HEK293 (cell line): ENCODE measurements at regions not wholly inside any gene's neighbourhood (a gene's known extent, or its start where the extent isn't known, plus 50 kb on each side); places are given as distances from the start of the nearest gene placed in this dataset.
A peak's percentile ranks its signal among the peaks of the same experiment; 100 is the strongest.

Experiments
- CTCF ChIA-PET: fragments of 350-600 bp; formaldehyde crosslinking; extraction: SDS; loops from one replicate; lab custom pipeline; 2021; ENCODE audit warnings: antibody characterized with exemption; lab: Yijun Ruan, JAX
- POLR2A ChIA-PET: fragments of 300-600 bp; formaldehyde crosslinking; extraction: SDS; loops from one replicate; lab custom pipeline; 2020; ENCODE audit warnings: antibody characterized with exemption, inconsistent platforms; lab: Yijun Ruan, JAX
- H3K27ac ChIP-seq: fragments of 200-500 bp; sonication (Bioruptor generic); 2 replicates; pipeline ENCODE4 v1.5.1; 2014; ENCODE audit warnings: low read depth, low read length, control low read depth, inconsistent platforms; ENCODE audit errors: extremely low read depth
- H3K36me3 ChIP-seq, 2 experiments: fragments of 200-500 bp in 1 of 2; sonication (Bioruptor generic) in 1 of 2; 1 replicate in 1 of 2; 2 replicates in 1 of 2; pipeline ENCODE4 v1.5.1; 2014 to 2017; ENCODE audit warnings: inconsistent platforms in 2 of 2, low read length in 2 of 2; ENCODE audit not compliant: control insufficient read depth in 2 of 2, insufficient read depth in 1 of 2
- H3K4me1 ChIP-seq: fragments of 200-500 bp; sonication (Bioruptor generic); 2 replicates; pipeline ENCODE4 v1.5.1; 2014; ENCODE audit warnings: mild to moderate bottlenecking, low read length, inconsistent platforms; ENCODE audit not compliant: control insufficient read depth, insufficient read depth
- H3K4me3 ChIP-seq: 2 replicates; pipeline ENCODE4 v1.5.1; 2011; ENCODE audit warnings: low read depth, mild to moderate bottlenecking, control low read depth, low read length, moderate library complexity
- H3K9me3 ChIP-seq: fragments of 200-500 bp; sonication (Bioruptor generic); 2 replicates; pipeline ENCODE4 v1.5.1; 2014; ENCODE audit warnings: low read depth, low read length, inconsistent platforms; ENCODE audit not compliant: control insufficient read depth, insufficient read depth
- EGR2 ChIP-seq: fragments of 450-650 bp; formaldehyde crosslinking; IDR thresholded peaks from 2 replicates; pipeline ENCODE4 v1.5.1; 2016; ENCODE audit warnings: low read depth, missing biosample characterization, missing genetic modification characterization
- PBX3 ChIP-seq: sonication (generic); formaldehyde crosslinking; IDR thresholded peaks from 2 replicates; pipeline ENCODE4 v1.8.1; 2022; ENCODE audit warnings: mild to moderate bottlenecking, moderate library complexity, missing genetic modification reagents
- ZBTB1 ChIP-seq: fragments of 450-650 bp; formaldehyde crosslinking; IDR thresholded peaks from 2 replicates; pipeline ENCODE4 v1.5.1; 2016; ENCODE audit warnings: missing biosample characterization, missing genetic modification characterization
- ZFHX2 ChIP-seq: fragments of 450-650 bp; formaldehyde crosslinking; conservative IDR thresholded peaks from 2 replicates; pipeline ENCODE4 v1.5.1; 2016; ENCODE audit warnings: missing biosample characterization, missing genetic modification characterization
- ZFP69B ChIP-seq: fragments of 450-650 bp; formaldehyde crosslinking; IDR thresholded peaks from 2 replicates; pipeline ENCODE4 v1.5.1; 2016; ENCODE audit warnings: missing biosample characterization, missing genetic modification characterization
- ZNF169 ChIP-seq: fragments of 450-650 bp; formaldehyde crosslinking; IDR thresholded peaks from 2 replicates; pipeline ENCODE4 v1.5.1; 2016; ENCODE audit warnings: missing biosample characterization, missing genetic modification characterization
- ZNF404 ChIP-seq: fragments of 450-650 bp; formaldehyde crosslinking; IDR thresholded peaks from 2 replicates; pipeline ENCODE4 v1.5.1; 2017; ENCODE audit warnings: missing biosample characterization, missing genetic modification characterization
- ZNF510 ChIP-seq: fragments of 450-650 bp; formaldehyde crosslinking; IDR thresholded peaks from 2 replicates; pipeline ENCODE4 v1.5.1; 2018; ENCODE audit warnings: mild to moderate bottlenecking, missing genetic modification characterization, missing biosample characterization; ENCODE audit not compliant: insufficient replicate concordance
- ZNF521 ChIP-seq: fragments of 450-650 bp; formaldehyde crosslinking; IDR thresholded peaks from 2 replicates; pipeline ENCODE4 v1.5.1; 2017; ENCODE audit warnings: missing biosample characterization, mild to moderate bottlenecking, missing genetic modification characterization
- ZNF621 ChIP-seq: fragments of 450-650 bp; formaldehyde crosslinking; IDR thresholded peaks from 2 replicates; pipeline ENCODE4 v1.5.1; 2017; ENCODE audit warnings: missing biosample characterization, missing genetic modification characterization
- ZNF658 ChIP-seq: fragments of 450-650 bp; formaldehyde crosslinking; IDR thresholded peaks from 2 replicates; pipeline ENCODE4; 2016; ENCODE audit warnings: missing biosample characterization, missing genetic modification characterization
- ZNF776 ChIP-seq: fragments of 450-650 bp; formaldehyde crosslinking; IDR thresholded peaks from 2 replicates; pipeline ENCODE4 v1.5.0; 2017; ENCODE audit warnings: missing biosample characterization, missing genetic modification characterization, borderline replicate concordance
- TF ChIP-seq, protein P1 (sequence below): fragments of 450-650 bp; formaldehyde crosslinking; IDR thresholded peaks from 2 replicates; pipeline ENCODE4 v1.5.0; 2017; ENCODE audit warnings: missing biosample characterization, missing genetic modification characterization, borderline replicate concordance
- TF ChIP-seq, protein P2 (sequence below): fragments of 450-650 bp; formaldehyde crosslinking; conservative IDR thresholded peaks from 2 replicates; pipeline ENCODE4 v1.5.1; 2016; ENCODE audit warnings: low read depth, missing biosample characterization, missing genetic modification characterization

- no peaks in the 10 kb centered on the region for H3K36me3 ChIP-seq
- POLR2A ChIA-PET: interaction anchor here (0.6 kb wide), 1 partner anchor 263 kb away, joined by 3 read pairs; no protein-coding TSS in a partner anchor
- H3K27ac ChIP-seq: no peak overlapping the region
- CTCF ChIA-PET: interaction anchor here (0.6 kb wide), 1 partner anchor 16 kb away, joined by 3 read pairs; no protein-coding TSS in a partner anchor
- no peak for TF ChIP-seq ZNF510 (tag by site-specific recombination)
- TF ChIP-seq EGR2 (tag by site-specific recombination): peak; percentile 90
- no peak for TF ChIP-seq ZNF776
- TF ChIP-seq ZNF404: no peak
- TF ChIP-seq ZFP69B (tag by site-specific recombination): no peak
- TF ChIP-seq ZNF521 (tag by site-specific recombination): no peak
- TF ChIP-seq ZNF621 (tag by site-specific recombination): no peak
- TF ChIP-seq PBX3 (CRISPR knock-in tag): no peak
- TF ChIP-seq ZFHX2 (tag by site-specific recombination): peak; percentile 69
- TF ChIP-seq, protein P1, sequence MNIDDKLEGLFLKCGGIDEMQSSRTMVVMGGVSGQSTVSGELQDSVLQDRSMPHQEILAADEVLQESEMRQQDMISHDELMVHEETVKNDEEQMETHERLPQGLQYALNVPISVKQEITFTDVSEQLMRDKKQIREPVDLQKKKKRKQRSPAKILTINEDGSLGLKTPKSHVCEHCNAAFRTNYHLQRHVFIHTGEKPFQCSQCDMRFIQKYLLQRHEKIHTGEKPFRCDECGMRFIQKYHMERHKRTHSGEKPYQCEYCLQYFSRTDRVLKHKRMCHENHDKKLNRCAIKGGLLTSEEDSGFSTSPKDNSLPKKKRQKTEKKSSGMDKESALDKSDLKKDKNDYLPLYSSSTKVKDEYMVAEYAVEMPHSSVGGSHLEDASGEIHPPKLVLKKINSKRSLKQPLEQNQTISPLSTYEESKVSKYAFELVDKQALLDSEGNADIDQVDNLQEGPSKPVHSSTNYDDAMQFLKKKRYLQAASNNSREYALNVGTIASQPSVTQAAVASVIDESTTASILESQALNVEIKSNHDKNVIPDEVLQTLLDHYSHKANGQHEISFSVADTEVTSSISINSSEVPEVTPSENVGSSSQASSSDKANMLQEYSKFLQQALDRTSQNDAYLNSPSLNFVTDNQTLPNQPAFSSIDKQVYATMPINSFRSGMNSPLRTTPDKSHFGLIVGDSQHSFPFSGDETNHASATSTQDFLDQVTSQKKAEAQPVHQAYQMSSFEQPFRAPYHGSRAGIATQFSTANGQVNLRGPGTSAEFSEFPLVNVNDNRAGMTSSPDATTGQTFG (tag by site-specific recombination): no peak
- H3K9me3 ChIP-seq: no peaks in the 10 kb centered on the region
- no peak overlapping the region for H3K4me3 ChIP-seq
- no peaks in the 10 kb centered on the region for H3K4me1 ChIP-seq
Observed at GRCh38 chr10:34936061-34936460, 121.0 kb upstream of the PARD3 start.

DNA sequence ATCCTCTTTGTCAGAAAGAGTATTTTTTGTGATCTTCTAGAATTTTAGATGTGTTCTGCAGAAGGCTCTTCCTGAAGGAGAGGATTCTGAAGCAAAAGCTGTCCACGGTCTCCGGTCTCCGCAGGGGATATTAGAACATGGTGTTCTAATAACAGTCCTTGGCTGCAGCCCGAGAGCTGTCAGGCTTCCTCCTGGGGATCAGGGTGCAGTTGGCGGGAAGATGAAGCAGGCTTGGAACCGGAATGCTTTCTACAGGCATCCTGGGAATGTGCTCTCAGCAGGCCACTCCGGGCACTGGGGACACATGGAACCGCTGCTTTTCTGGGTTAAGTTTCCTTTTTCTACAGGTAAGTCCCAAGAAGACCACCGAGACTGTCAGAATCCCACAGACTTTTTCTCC is 118.6 kb upstream of the PARD3 start:
- Histone ChIP-seq H3K9me3 (no peaks in the 10 kb centered on the region), H3K27ac (no peak overlapping the region), H3K36me3 (no peaks in the 10 kb centered on the region), H3K4me3 (no peak overlapping the region), H3K4me1 (no peaks in the 10 kb centered on the region)
- ChIA-PET CTCF (no interaction called here), POLR2A (no interaction called here)
- no peak for TF ChIP-seq ZNF658 (tag by site-specific recombination)
- TF ChIP-seq, protein P2, sequence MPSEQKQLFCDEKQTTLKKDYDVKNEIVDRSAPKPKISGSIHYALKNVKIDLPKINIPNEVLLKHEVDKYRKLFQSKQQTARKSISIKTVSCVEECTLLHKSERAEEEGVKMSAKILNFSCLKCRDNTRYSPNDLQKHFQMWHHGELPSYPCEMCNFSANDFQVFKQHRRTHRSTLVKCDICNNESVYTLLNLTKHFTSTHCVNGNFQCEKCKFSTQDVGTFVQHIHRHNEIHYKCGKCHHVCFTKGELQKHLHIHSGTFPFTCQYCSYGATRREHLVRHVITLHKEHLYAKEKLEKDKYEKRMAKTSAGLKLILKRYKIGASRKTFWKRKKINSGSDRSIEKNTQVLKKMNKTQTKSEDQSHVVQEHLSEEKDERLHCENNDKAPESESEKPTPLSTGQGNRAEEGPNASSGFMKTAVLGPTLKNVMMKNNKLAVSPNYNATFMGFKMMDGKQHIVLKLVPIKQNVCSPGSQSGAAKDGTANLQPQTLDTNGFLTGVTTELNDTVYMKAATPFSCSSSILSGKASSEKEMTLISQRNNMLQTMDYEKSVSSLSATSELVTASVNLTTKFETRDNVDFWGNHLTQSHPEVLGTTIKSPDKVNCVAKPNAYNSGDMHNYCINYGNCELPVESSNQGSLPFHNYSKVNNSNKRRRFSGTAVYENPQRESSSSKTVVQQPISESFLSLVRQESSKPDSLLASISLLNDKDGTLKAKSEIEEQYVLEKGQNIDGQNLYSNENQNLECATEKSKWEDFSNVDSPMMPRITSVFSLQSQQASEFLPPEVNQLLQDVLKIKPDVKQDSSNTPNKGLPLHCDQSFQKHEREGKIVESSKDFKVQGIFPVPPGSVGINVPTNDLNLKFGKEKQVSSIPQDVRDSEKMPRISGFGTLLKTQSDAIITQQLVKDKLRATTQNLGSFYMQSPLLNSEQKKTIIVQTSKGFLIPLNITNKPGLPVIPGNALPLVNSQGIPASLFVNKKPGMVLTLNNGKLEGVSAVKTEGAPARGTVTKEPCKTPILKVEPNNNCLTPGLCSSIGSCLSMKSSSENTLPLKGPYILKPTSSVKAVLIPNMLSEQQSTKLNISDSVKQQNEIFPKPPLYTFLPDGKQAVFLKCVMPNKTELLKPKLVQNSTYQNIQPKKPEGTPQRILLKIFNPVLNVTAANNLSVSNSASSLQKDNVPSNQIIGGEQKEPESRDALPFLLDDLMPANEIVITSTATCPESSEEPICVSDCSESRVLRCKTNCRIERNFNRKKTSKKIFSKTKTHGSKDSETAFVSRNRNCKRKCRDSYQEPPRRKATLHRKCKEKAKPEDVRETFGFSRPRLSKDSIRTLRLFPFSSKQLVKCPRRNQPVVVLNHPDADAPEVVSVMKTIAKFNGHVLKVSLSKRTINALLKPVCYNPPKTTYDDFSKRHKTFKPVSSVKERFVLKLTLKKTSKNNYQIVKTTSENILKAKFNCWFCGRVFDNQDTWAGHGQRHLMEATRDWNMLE: no peak
- no peak for TF ChIP-seq ZBTB1
- TF ChIP-seq ZNF169: no peak
